ENCODE measurements at regions not wholly inside any gene's neighbourhood (a gene's known extent, or its start where the extent isn't known, plus 50 kb on each side); places are given as distances from the start of the nearest gene placed in this dataset.

DNA sequence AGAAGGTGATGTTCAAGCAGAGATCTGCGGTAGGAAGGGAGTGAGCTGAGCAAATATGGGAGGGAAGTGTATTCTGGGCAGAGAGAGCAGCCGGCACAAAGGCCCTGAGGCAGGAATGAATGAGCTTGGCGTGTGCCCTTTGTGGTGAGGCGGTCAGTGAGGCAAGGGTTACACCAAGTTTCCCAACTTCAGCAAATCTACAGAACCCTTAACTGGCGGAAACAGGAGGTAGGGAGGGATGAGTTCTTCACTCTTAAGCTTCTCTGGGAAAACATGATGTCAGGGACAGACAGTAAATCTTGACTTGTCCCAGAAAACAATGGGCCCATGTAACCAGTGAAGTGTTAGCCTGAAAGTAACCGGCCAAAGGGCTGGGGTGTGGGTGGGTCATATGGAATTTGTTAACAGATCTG, 97.1 kb upstream of the PTPN1 start:
- DNase-seq, result no peak

GRCh38 chr20:50415021-50415515, 95.1 kb upstream of the PTPN1 start:
- DNase-seq, result no peak

GRCh38 chr20:50415516-50416268, 94.5 kb upstream of the PTPN1 start:
- no peak for DNase-seq

GRCh38 chr20:50416269-50417022, 93.7 kb upstream of the PTPN1 start:
- no peak for DNase-seq

- DNase-seq, result no peak
These were observed 93.2 kb upstream of the PTPN1 start for GRCh38 chr20:50417023-50417329.

- no peak for DNase-seq
These were observed 92.5 kb upstream of the PTPN1 start for GRCh38 chr20:50417484-50418235.

- no peak for DNase-seq
These were observed 91.1 kb upstream of the PTPN1 start for GRCh38 chr20:50418890-50419642.

- DNase-seq, result no peak
These were observed 89.8 kb upstream of the PTPN1 start for GRCh38 chr20:50420380-50420779.

- DNase-seq, result no peak
These were observed 88.5 kb upstream of the PTPN1 start for GRCh38 chr20:50421356-50422340.

GRCh38 chr20:50423758-50424157, 86.4 kb upstream of the PTPN1 start:
- no peak for DNase-seq

DNA sequence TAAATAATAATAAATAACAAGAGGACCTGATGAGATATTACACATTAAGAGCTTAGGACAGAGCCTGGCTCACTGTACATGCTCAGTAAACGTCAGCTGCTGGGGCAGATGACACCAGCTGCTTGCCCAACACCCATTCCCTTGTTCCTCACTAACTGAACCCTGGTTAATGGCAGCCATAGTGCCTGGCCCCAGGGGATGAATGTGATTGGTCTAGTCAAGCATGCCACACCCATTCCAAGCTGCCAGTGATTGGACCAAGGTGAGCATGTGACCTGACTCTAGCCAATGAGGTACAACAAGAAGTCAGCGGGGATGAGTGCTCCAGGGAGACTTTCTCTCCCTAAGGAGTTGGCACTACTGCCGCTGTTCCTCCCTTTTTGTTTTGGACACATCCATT, 85.1 kb upstream of the PTPN1 start:
- no peak for DNase-seq

GRCh38 chr20:50426866-50427718, 83.1 kb upstream of the PTPN1 start:
- DNase-seq, result no peak

GRCh38 chr20:50427719-50428083, 82.5 kb upstream of the PTPN1 start:
- DNase-seq, result no peak

GRCh38 chr20:50428097-50428828, 81.9 kb upstream of the PTPN1 start:
- no peak for DNase-seq

DNA sequence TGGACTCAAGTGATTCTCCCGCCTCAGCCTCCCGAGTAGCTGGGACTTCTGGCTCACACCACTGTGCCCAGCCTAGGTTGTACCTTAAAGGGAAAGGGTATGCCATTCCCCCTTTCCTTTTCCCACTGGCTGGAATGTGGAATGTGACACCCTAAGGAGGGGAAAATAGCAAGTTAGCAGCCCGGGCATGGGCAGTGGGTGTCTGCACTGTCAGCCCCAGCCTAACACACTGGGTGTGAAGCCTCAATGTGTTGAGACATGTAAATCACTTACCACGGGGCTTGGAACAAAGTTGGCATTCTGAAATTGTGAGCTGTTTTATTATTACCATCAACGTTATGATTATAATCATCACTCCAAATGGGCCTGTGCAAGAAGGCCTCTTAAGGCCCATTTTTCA, 80.8 kb upstream of the PTPN1 start:
- no peak for DNase-seq

DNA sequence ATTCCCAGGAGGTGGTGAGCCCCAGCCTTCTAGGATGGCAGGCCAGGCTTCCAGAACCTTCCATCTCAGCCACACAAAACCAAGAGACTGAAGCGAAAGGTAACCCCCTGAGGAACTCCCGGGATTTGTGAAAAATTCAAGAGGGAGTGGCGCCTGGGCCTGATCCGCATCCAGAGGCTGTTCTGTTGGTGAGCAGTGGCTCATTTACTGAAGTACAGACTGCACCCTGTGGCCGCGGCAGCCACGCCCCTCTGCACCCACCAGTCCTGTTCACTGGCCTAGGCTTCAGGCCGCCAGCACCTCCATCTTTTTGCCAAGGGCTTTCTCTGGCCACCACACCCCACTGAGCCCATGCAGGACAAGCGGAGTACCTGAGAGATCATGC, 79.1 kb upstream of the PTPN1 start:
- DNase-seq, result no peak

- no peak for DNase-seq
These were observed 77.0 kb upstream of the PTPN1 start for GRCh38 chr20:50433001-50433761.

- no peak for DNase-seq
These were observed 75.9 kb upstream of the PTPN1 start for GRCh38 chr20:50434321-50434652.

- no peak for DNase-seq
These were observed 75.4 kb upstream of the PTPN1 start for GRCh38 chr20:50434653-50435396.
